Hematopoietic multipotent progenitor cell (in vitro differentiated cells): ENCODE measurements at regions not wholly inside any gene's neighbourhood (a gene's known extent, or its start where the extent isn't known, plus 50 kb on each side); places are given as distances from the start of the nearest gene placed in this dataset.
"Not testable (repeated sequence)": the region's sequence is repeated elsewhere in the genome, so short reads cannot be mapped to it uniquely, and the experiment has no call there.

ENCODE experiments used
- DNase-seq, 3 donors: peaks; one replicate each; pipeline ENCODE4 v3.0.0-alpha.2; 2011 to 2015; ENCODE audit warnings: low read depth in 2 of 3, low spot score in 2 of 3

DNA sequence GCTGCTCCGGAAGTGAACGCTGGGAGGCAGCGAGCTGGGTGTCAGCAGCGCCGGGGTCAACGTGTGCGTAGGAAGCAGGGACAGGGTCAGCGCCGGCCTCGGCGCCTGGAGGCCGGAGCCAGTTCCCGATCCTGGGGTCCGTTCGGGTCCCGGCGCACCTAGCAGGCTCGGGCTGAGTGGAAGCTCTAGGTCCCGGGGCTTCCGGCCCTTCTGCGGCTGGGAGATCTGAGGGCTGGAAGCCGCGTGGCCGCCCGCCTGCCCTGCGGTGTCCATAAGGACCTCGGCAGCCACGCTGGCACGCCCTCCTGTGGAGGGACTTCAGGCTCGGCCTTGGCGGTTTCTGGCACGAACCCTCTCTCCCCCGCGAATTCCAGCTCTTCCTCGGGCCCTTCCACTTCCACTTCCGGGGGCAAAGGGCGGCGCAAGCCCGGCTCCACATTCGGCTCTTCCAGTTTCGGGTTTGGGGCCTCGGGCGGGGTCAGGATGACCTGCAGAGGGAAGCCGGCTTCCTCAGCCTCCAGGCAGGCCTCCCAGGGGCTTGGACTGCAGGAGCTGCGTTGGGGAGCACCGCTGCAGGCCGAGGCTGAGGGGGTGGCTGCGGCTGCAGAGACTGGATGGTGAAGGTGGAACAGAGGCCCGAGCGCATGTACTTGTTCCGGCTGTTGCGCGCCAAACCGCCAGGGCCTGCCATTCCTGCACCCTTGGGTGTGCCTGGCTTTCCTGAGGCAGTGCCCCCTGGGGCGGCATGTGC is 146.2 kb downstream of the TMEM121 start:
- DNase-seq, result not testable (repeated sequence)

GRCh38 chr14:105675433-105675832 is 149.1 kb downstream of the TMEM121 start:
- not testable (repeated sequence) for DNase-seq

DNA sequence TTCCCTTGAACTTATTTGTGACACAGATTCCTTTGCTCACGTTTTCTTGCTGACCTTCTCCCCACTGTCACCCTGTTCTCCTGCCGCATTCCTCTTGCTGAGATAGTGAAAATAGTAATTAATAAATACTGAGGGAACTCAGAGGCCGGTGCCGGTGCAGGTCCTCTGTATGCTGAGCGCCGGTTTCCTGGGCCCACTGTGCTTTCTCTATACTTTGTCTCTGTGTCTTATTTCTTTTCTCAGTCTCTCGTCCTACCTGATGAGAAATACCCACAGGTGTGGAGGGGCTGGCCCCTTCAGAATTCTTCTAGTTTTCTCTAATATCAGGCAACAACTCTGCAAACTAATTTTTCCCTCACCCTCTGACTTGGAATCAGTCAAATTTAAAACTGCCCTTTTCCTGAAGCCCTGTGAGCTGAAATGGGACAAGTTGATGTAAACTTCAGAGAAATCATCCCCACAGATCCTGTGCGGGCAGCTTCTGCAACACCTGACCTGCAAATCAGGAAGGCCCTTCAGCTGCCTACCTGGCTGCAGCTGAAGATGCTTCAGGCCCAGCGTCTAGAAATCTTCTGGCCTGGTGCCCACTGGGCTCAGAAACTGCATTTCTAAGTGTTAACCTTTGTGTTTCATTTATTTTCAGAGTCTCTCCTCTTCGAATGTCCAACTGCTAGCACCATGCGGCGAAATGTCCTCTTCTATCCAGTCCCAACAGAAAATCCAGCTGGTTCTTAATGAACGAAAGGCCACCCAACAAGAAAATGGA is 149.7 kb downstream of the TMEM121 start:
- DNase-seq, result not testable (repeated sequence)

- DNase-seq, result not testable (repeated sequence)
These were observed 151.7 kb downstream of the TMEM121 start for GRCh38 chr14:105678057-105678456.

- DNase-seq, result not testable (repeated sequence)
These were observed 152.9 kb downstream of the TMEM121 start for GRCh38 chr14:105678996-105679958.

- not testable (repeated sequence) for DNase-seq
These were observed 153.8 kb downstream of the TMEM121 start for GRCh38 chr14:105679959-105680735.

DNA sequence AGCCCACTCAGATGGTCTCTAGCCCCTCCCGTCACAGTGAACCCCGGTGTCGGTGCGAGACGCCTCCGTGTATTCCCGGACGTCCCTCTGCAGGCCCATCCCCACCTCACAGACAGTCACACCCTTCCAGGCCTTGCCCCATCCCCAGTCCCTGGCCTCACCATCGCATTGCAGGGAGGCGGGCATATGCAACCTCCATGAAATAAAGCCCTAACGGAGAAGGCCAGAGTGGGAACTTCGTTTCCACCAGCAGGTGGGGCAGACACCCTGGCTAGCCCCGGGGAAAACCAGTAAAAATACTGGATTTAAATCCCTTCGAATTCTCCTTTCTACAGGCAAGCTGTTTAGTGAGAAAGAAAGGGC is 154.3 kb downstream of the TMEM121 start:
- not testable (repeated sequence) for DNase-seq

DNA sequence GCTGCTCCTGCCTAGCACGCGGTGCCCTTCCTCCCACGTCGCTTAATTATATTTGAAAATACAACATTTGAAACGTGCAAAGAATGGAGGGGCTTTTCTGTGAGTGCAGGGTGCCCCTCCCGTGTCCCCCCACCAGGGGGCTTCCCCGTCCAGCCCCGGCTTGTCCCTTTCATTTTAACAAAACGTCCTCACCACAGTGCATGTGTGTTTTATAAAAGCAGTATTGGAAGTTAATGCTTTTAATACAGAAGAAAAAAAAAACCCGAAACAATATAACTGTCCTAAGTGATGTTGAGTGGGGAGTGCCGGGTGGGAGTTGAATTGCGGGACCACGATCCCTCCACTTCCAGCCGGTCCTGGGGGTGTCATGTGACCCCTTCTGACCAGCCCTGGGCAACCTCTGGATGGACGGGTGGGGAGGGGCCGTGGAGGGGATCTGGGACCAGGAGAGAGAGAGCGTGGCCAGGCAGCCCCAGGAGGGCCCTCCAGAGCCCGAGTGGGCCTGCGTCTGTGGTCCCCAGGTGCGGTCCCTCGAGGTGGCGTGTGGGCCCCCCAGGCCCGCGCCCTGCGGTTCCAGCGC is 155.3 kb downstream of the TMEM121 start:
- DNase-seq, result not testable (repeated sequence)

DNA sequence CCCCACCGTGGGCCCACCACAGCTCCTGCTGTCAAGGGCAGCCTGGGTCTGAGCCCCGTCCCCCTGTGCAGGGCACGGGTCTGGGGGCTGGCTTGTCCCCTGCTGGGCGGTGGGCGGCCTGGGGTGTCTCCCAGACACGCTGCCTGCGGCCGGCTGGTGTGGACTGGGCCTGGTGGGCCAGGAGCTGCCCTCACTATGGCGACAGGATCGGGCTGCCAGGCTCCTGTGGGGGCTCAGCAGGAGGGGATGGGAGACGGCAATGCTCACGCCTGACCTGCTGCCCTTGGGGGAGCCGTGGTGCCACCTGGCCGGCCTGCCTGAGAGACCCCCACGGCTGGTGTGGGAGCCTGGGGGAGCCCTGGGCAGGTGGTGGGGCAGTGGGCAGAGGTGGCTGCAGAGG is 156.1 kb downstream of the TMEM121 start:
- DNase-seq, result not testable (repeated sequence)

DNA sequence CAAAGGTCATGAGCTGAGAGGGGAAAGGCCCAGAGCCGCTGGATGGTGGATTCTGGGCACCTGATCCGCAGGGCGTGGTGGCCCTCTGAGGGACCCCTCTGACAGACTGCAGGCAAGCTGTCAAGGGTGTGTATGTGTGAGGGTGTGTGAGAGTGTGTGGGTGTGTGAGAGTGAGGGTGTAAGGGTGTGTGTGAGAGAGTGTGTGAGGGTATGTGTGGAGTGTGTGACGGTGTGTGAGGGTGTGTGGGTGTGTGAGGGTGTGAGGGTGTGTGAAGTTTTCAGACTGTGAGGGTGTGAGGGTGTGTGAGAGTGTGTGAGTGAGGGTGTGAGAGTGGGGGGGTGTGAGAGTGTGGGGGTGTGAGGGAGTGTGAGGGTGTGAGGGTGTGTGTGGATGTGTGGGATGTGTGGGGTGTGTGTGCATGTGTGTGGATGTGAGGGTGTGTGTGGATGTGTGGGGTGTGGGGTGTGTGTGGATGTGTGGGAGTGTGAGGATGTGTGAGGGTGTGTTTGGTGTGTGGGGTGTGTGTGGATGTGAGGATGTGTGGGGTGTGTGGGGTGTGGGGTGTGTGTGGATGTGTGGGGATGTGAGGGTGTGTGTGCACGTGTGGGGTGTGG is 156.7 kb downstream of the TMEM121 start:
- no peak for DNase-seq

GRCh38 chr14:105684056-105684455 is 157.7 kb downstream of the TMEM121 start:
- DNase-seq, result not testable (repeated sequence)

- DNase-seq, result not testable (repeated sequence)
These were observed 158.2 kb downstream of the TMEM121 start for GRCh38 chr14:105684597-105684996.

- DNase-seq, result no peak
These were observed 158.6 kb downstream of the TMEM121 start for GRCh38 chr14:105685003-105685402.

DNA sequence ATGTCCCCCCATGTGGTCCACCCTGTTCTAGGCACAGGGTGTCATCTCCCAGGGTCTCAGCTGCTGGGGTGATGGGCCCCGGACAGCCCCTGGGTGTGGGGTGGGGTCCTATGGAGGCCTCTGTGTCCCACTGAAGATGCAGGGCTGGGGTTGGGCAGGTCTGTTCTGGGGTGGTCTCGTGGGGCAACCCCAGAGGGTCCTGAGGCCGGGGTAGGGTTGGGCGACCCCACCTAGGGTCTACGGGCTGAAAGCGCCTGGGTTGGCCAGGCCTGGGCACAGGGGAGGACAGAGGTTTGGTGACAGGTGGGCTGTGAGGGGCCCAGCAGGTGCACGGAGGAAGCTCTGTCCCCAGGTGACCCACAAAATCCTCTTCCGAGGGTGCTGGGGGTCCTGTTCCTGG is 159.2 kb downstream of the TMEM121 start:
- DNase-seq, result not testable (repeated sequence)

DNA sequence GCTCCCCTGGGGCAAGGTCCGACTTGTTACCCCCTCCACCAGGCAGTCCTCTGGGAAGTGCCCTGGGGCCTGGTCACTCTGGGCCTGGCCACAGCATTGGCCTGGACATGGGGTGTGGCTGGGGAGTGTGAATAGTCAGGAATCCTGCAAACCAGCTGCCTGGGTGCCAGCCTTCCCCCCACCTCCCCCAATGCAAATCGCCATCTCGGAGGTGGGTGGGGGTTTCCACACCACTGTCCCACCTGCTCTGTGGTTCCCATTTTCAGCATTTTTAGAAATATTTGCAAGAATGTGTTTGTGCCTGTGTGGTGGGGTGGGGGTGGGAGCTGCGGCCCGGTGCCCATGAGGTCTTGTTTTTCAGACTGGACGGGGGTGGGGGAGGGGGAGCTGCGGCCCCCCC is 159.7 kb downstream of the TMEM121 start:
- not testable (repeated sequence) for DNase-seq

DNA sequence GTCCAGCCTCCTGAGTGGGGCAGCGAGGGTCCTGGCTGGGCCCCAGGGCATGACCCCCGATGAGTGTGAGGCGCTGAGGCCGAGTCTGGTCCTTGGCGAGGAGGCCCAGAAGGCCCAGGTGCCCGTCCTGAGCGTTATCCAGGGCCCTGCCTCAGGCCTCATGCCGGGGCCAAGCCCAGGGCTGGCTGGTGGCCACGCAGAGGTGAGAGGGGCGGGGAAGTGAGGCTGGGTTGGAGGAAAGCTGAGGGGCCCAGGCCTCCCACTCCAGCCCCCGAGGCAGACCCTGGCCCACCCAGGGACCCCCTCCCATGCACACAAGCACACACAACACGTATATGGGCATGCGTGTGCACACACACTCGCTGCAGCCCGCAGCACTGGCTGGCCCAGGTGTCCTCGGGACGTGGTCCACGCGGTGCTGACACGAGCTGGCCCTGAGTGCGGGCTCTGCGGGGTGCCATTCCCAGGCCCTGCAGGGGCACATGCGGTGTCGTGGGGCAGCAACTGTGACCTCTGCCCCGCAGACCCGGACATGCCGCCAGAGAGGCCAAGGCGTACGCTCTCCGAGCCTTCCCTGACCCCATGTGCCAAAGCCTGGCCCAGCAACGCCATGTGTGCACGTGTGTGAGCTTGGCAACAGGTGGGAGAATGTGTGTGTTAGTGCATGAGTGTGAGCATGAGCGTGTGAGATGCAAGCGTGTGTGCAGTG is 160.2 kb downstream of the TMEM121 start:
- DNase-seq, result not testable (repeated sequence)

DNA sequence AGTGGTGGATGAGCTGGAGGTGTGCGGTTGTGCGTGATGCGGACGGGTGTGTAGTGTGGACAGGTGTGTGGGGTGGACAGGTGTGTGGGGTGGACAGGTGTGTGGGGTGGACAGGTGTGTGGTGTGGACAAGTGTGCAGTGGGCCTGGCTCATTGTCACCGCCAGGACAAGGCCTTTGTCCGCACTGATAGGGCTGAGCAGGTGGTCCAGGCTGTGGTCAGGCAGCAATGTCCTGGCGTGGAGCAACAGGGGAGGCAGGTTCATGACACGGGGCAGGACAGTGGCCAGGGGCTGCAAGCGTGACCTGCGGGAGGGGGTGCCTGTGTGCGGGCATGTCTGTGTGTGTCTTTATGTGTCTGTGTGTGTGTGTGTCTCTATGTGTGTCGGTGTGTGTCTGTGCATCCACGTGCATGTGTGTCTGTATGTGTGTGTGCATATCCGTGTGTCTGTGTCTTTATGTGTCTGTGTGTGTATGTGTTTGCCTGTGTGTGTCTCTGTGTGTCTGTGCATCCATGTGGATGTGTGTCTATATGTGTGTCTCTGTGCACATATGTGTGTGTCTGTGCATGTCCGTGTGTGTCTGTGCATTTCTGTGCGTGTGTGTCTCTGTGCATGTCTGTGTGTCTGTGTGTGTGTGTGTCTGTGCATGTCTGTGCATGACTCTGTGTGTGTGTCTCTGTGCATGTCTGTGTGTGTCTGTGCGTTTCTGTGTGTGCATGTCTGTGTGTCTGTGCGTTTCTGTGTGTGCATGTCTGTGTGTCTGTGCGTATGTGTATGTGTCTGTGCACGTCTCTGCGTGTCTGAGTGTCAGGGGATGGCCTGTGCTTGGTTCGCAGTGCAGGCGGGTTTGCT is 161.0 kb downstream of the TMEM121 start:
- not testable (repeated sequence) for DNase-seq

DNA sequence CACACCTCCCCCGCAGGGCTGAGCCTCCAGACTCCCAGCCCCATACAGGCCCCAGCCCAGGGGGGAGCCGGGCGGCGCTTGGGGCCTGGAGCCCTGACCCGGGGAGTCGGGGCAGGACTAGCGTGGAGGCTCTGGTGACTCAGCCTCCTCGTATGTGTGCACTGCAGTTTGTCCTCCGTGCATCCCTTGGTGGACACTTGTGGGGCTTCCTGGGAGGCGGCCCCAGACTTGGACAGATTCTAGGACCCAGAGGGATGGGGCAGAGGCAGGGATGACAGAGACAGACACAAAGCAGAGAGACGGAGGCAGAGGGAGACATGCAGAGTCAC is 161.6 kb downstream of the TMEM121 start:
- DNase-seq, result peak in 1 of 3 donors; percentile 11
